Lower leg skin (tissue), 4 donors: ENCODE measurements at regions not wholly inside any gene's neighbourhood (a gene's known extent, or its start where the extent isn't known, plus 50 kb on each side); places are given as distances from the start of the nearest gene placed in this dataset.

Experiments used
- DNase-seq, 2 donors: peaks; one replicate each; pipeline ENCODE4 v3.0.0-alpha.2; 2019; ENCODE audit warnings: low spot score in 2 of 2
- H3K4me3 ChIP-seq: fragments of 200-600 bp; sonication (generic); 2 replicates; pipeline ENCODE4 v1.5.1; 2017; ENCODE audit warnings: mild to moderate bottlenecking, low read depth; ENCODE audit not compliant: poor library complexity, severe bottlenecking
- POLR2A ChIP-seq, 2 donors: fragments of 450-650 bp; IDR thresholded peaks; one replicate each; pipeline ENCODE4 v1.6.1; 2016 to 2017; ENCODE audit warnings: antibody characterized with exemption in 2 of 2, mild to moderate bottlenecking in 1 of 2, moderate library complexity in 1 of 2
- WGBS, 2 donors: methylation state at CpG; one replicate each; pipeline ENCODE4 v1.1.5; 2018; 5-methylcytosine and 5-hydroxymethylcytosine counted together
- intact Hi-C: fragments of 100-400 bp; cut with DNase I; formaldehyde crosslinking; loops from one replicate; pipeline ENCODE4 v1.15.0; 2023; ENCODE audit warnings: low total_unique reads
- TF ChIP-seq, protein P1 (sequence below), 3 donors: fragments of 450-650 bp; IDR thresholded peaks; one replicate each; pipeline ENCODE4 v1.5.1; 2016; ENCODE audit warnings: antibody characterized with exemption in 3 of 3, mild to moderate bottlenecking in 3 of 3, moderate library complexity in 2 of 3

- DNase-seq, result no peak
- intact Hi-C loops, result loop anchor here (5.0 kb wide), 1 partner anchor 957 kb away; no protein-coding TSS in a partner anchor
- TF ChIP-seq POLR2A (IDR thresholded peaks at IDR 0.05), result no peak
- TF ChIP-seq, protein P1, sequence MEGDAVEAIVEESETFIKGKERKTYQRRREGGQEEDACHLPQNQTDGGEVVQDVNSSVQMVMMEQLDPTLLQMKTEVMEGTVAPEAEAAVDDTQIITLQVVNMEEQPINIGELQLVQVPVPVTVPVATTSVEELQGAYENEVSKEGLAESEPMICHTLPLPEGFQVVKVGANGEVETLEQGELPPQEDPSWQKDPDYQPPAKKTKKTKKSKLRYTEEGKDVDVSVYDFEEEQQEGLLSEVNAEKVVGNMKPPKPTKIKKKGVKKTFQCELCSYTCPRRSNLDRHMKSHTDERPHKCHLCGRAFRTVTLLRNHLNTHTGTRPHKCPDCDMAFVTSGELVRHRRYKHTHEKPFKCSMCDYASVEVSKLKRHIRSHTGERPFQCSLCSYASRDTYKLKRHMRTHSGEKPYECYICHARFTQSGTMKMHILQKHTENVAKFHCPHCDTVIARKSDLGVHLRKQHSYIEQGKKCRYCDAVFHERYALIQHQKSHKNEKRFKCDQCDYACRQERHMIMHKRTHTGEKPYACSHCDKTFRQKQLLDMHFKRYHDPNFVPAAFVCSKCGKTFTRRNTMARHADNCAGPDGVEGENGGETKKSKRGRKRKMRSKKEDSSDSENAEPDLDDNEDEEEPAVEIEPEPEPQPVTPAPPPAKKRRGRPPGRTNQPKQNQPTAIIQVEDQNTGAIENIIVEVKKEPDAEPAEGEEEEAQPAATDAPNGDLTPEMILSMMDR (IDR thresholded peaks at IDR 0.05), result no peak
- 72 to 75% methylated on average over 4 of the region's 4 CpGs for WGBS, 2 donors
- H3K4me3 ChIP-seq, result no peak overlapping the region
These were observed 493.3 kb downstream of the BUD13 start for GRCh38 chr11:116279511-116279910.

DNA sequence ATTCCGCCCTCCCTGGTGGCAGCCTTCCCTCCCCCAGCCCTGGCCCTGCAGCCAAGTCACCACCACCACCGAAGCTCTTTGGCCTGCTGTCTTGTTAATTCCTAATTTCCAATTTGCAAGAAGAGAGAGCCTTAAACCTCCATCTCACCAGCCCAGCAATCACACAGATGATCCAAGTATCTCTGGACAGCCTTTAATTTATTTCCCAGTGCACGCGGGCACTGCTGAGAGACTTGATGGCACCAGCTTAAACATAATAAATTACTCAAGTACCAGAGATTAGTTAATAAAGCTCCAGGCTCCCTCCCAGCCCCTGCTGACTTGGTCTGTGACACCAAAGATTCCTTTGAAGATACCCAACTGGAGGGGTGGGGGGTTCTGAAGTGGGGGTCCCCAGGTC lies 494.7 kb downstream of the BUD13 start:
- no peak for DNase-seq
- intact Hi-C loops, result loop anchor here (5.0 kb wide), 1 partner anchor 956 kb away; no protein-coding TSS in a partner anchor
- H3K4me3 ChIP-seq, result no peak overlapping the region
- WGBS, 2 donors, result 75 to 76% methylated on average over 4 of the region's 4 CpGs
- no peak for TF ChIP-seq POLR2A (IDR thresholded peaks at IDR 0.05)
- TF ChIP-seq, protein P1 (IDR thresholded peaks at IDR 0.05), result no peak

DNA sequence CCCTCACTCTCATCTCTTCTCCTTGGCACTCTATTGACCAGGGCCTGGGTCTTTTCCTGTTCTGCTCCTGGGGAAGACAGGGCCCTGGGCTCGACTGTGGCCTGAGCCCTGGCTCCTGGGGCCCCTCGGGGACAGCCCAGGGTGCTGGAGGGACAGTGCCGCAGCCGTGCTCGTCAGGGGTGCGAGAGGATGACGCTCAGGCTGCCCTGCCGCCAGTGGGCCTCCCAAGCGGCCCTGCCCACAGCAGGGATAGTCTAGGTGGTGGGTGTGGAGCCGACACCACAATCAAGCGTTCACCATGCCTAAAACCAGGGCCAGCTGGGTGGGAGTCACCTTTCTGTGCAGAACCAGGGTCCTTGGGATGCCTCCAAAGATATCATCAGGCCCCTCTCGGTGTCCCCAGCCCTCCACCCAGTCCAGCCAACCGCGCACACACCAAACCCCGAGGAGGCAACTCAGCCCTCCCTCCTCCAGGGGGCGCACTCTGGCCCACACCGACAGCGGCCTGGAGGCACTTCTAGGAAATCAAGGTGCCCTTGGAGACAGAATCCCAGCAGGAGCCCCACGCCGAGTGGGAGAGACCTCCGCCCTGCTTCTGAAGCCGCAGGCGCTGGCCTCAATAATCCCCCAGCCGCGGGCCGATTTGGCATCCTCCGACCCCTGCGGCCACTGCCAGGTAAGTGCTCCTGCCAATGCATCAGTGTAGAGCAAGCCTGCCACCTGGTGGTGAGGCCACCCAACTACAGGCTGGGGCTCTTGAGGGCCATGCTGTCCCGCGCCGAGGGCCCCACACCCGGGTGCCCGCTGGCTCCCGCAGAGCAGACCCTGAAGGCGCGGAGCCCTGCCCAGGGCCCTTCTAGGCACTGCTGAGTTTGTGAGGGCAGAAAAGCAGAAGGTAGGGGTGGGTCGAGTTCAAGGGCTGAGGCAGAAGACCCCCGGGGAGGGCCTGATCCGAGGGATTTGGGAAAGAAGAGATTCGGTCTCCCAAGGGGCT lies 496.4 kb downstream of the BUD13 start:
- peak in 1 of 2 donors; percentile 91 for DNase-seq
- intact Hi-C loops, result loop anchor here (5.0 kb wide), 1 partner anchor 954 kb away; no protein-coding TSS in a partner anchor
- TF ChIP-seq, protein P1 (IDR thresholded peaks at IDR 0.05), result peak in 1 of 3 donors; percentile 86
- TF ChIP-seq POLR2A (IDR thresholded peaks at IDR 0.05), result no peak
- H3K4me3 ChIP-seq, result no peak overlapping the region
- 36 to 46% methylated on average over 34 to 40 of the region's 40 CpGs for WGBS, 2 donors

- intact Hi-C loops, result loop anchor here (5.0 kb wide), 1 partner anchor 953 kb away; no protein-coding TSS in a partner anchor
- DNase-seq, result no peak
- TF ChIP-seq POLR2A (IDR thresholded peaks at IDR 0.05), result no peak
- TF ChIP-seq, protein P1 (IDR thresholded peaks at IDR 0.05), result no peak
- no peak overlapping the region for H3K4me3 ChIP-seq
- WGBS, 2 donors, result 57 to 68% methylated on average over 5 of the region's 5 CpGs
These were observed 497.2 kb downstream of the BUD13 start for GRCh38 chr11:116275635-116276034.

DNA sequence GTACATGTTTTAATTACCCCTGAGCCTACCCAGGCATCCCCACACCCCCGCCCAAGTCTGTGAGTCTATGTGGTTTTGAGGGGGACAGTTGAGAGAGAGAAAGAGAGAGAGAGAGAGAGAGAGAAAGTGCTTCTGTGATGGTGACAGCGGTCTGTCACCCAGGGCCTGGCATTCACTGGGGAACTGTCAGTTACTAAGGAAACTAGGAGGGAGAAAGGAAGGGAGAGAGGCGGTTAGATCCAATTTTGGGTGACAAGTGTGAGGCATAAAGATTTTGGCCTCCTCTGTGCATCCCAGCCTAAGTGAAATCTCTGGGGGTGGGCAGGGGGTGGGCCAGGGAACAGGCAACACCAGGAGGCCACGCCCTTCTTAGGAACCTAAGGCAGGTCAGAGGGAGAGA lies 498.3 kb downstream of the BUD13 start:
- TF ChIP-seq, protein P1 (IDR thresholded peaks at IDR 0.05), result no peak
- TF ChIP-seq POLR2A (IDR thresholded peaks at IDR 0.05), result no peak
- intact Hi-C loops, result no loop called here
- H3K4me3 ChIP-seq, result no peak overlapping the region
- 69 to 75% methylated on average over 4 of the region's 4 CpGs for WGBS, 2 donors
- DNase-seq, result no peak
